ENCODE measurements at regions not wholly inside any gene's neighbourhood (a gene's known extent, or its start where the extent isn't known, plus 50 kb on each side); places are given as distances from the start of the nearest gene placed in this dataset.

DNA sequence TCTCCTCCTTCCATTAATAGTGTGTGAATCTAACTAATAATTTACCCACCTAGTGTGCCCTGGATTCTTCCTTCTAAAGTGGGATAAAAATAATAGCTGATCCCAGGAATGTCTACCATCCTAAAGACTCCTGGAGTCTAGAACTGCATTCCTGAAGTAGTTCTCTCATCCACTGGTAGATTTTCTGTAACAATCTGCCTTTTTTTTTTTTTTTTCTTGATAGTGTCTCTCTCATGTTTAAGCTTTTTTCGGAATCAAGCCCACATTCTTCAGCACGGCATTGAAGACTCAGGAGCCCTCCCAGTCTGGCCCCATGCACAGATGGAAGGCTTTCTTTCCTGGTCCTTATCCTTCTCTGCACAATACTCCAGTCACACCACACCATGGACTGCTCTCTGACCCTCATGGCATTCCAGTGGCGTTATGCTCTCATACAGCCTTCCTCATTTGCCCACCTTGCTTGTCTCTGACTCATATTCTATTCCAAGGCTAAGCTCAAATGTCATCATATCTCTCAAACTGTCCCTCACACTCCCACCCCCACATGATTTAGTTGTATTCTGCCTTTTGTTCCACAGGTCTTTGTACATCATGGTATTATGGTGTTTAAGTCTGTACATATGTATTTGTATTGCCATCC is 68.7 kb upstream of the FRY start:
- DNase-seq (ENCODE audit: low read depth): no peak

DNA sequence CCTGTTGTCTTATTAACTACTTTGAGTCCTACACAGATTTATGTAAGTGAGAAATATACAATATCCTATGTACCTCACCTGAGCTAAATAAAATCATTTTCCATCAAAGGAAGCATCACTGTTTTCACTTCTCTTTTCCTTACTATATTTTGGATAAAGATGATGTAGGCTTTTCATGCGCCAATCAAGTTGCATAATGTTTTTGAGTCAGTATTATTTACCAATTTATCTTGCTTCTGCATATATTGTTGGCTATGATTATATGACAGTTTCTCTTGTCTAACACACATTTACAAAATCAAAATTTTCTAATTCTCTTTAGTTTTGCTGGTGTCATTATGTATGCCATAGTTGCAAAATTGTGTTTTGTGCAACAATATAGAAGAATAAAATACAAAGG is 67.9 kb upstream of the FRY start:
- DNase-seq (ENCODE audit: low read depth): no peak

DNA sequence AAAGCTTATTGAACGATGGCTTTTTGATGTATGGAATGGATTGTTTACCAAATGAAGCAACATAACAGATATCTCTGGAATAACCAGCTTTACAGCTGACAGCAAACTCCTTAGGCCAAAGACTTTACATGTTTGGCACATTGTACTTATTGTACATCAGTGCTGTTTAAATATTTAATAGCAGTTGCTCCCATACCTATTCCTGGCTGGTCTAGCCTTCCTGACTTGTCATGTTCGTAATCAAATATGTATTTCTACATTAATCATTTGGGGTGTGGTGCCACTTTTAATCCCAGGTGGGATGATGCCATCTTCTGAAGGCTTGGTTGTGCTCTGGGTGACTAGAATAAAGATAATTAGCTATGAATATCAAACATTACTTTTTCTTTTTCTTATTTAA is 67.4 kb upstream of the FRY start:
- DNase-seq (ENCODE audit: low read depth): no peak

DNA sequence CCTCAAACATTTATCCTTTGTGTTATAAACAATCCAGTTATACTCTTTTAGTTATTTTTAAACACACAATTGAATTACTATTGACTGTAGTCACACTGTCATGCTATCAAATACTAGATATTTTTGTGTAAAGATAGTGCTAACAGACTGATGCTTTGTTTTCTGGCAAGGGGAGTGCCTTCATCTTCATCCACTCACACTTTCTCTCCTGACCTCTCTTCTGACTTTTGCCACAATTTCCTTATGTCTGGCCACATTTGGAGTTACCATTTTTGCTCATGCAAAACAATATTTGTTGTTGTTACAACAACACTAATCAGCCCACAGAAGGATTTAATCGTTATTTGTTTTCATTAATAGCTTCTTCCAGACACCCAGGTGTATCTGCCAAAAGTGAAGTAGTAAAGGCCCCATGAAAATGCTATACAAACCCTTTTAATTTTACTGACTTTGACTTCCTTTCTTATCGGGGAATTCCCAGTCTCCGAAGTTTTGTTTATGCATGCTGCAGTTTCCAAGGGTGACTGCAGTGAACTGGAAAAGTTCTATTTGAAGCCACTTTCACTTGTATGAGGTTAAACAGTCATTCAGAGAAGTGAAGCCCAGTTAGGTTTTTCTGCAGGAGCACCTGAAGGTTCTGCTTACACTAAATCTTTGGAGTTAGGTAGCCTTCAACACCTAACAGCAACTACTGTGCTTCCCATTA is 66.1 kb upstream of the FRY start:
- no peak for DNase-seq (ENCODE audit: low read depth)

DNA sequence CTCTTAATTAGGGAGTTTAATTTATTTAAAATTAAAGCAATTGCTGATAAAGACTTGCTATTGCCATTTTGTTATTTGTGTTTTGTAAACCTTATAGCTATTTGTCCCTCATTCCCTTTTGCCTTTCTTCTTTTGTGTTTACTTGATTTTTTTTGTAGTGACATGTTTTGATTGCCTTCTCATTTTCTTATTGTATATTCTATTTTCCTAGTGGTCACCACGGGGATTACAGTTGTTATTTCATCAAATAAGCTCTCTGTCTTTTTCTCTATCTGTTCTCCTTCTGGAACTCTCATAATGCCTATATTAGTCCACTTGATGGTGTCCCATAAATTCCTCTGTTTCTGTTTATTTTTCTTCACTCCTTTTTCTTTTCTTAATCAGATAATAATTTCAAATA is 64.4 kb upstream of the FRY start:
- no peak for DNase-seq (ENCODE audit: low read depth)

DNA sequence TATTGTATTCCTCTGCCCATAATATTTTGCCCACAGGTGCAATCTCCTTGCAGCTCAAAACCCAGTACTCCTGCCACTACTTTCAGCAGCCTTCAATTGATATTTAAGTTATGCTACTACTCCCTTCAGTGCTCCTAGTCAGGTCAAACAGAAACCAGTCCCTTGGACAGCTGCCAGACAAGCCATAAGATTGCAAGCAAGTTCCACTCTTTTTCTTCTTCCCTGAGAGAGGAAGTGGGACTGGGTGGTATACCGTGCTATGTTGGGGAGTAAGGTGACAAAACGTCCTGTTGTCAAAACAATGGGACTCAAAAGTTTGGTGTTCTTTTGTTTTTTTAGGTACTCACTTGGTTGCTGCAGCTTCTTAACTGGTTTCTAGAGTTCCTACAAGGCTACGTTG is 63.1 kb upstream of the FRY start:
- no peak for DNase-seq (ENCODE audit: low read depth)

DNA sequence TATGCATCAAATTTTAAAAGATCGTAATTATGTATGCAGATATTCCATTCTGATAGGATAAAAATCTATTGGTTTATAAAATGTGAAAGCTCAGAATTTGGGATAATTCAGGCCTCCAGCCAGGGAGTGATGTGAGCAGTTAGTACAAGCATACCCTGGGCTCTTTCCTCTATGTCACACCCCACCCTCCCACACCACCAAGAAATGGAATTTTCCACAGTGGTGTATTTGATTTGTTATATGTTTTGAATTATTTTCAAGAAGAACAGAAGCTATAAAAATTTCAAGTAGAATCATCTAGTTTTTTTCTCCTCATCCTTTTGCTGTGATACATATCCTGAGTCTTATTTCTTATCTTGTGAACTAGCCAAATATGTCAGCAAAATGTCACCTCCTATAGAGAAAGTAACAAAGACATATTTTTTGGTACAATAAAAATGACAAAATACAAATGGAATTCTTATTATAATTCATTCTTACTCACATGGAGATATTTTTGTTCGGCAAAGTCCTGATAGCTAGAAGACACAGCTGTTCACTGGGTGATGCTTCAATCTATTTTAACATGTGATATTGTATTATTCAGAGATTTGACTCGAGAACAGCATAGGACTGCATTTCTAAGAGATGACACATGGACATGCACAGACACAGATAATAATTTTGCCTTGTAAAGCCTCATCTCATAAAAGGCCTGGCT is 61.2 kb upstream of the FRY start:
- DNase-seq (ENCODE audit: low read depth): no peak

DNA sequence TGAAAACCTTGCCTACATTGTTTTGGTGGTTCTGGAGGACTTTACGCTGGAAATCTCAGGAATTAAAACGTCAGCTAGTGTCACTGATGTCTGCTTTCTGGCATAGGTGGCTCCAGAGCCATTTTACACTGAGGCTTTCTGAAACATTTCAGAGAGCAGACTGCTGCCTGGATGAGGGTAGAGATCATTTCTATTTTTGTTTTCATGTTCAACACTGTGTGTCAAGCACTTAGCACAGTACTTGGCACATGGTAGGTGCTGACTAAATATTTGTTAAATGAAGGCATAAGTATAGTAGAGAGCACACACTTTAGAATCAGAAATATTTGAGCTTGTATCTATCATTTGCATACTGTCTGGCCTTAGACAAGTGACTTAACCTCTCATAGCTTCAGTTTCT is 59.1 kb upstream of the FRY start:
- no peak for DNase-seq (ENCODE audit: low read depth)

DNA sequence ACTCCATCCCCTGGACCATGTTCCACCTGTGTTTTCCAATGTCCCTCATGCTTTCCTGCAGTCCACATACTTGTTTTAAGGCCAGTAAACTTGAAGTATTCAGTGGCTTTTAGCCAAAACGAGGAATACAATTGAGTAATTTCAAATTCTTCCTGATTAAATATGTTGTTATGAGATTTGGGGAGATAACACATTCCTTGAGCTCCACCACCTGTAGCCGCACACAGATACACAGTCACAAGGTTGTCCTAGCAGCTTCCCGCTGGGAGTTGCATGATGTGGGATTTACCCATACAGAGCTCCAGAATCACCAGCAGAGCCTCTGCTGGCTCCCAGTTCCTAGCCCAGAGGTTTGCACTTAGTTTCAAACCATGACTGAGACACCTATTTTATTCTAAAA is 53.6 kb upstream of the FRY start:
- no peak for DNase-seq (ENCODE audit: low read depth)

DNA sequence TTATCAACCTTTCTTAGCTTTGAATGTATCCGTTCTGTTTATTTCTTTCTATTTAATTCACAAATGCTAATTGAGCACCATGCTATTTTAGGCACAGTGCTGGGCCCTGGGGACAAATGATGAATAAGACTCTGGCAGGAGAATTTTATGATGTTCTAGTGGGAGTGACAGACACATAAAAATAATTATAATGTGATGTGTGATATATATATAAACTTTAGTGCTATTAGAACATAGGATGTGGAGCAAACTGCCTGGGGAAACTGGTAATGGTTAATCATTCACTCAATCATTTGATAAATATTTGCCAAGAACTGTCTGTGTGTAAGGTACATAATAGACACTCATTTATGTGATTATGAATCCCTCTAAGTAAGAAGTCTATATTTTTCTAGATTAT is 50.7 kb upstream of the FRY start:
- DNase-seq (ENCODE audit: low read depth): no peak

All from activated T-cell treated with anti-CD3 and anti-CD28 coated beads for 1 hour (primary cell).